Upper lobe of left lung (tissue), 4 donors: ENCODE measurements at regions not wholly inside any gene's neighbourhood (a gene's known extent, or its start where the extent isn't known, plus 50 kb on each side); places are given as distances from the start of the nearest gene placed in this dataset.

Source experiments
- CTCF ChIP-seq, 6 experiments: fragments of 450-650 bp in 4 of 6; fragments of 200-600 bp in 2 of 6; sonication (generic) in 2 of 6; IDR thresholded peaks; one replicate each; pipeline ENCODE4 v1.5.1; 2016 to 2019; ENCODE audit warnings: antibody characterized with exemption in 6 of 6
- EP300 ChIP-seq, 4 donors: sonication (generic); formaldehyde crosslinking; IDR thresholded peaks; one replicate each; pipeline ENCODE4 v1.5.1; 2017; ENCODE audit warnings: antibody characterized with exemption in 4 of 4, control low read depth in 2 of 4
- POLR2A ChIP-seq, 4 donors: fragments of 450-650 bp; IDR thresholded peaks; one replicate each; pipeline ENCODE4 v1.5.1; 2016 to 2017; ENCODE audit warnings: antibody characterized with exemption in 4 of 4, mild to moderate bottlenecking in 2 of 4
- POLR2AphosphoS5 ChIP-seq, 2 donors: sonication (generic); formaldehyde crosslinking; IDR thresholded peaks; one replicate each; pipeline ENCODE4 v1.5.1; 2017; ENCODE audit warnings: antibody characterized with exemption in 2 of 2

DNA sequence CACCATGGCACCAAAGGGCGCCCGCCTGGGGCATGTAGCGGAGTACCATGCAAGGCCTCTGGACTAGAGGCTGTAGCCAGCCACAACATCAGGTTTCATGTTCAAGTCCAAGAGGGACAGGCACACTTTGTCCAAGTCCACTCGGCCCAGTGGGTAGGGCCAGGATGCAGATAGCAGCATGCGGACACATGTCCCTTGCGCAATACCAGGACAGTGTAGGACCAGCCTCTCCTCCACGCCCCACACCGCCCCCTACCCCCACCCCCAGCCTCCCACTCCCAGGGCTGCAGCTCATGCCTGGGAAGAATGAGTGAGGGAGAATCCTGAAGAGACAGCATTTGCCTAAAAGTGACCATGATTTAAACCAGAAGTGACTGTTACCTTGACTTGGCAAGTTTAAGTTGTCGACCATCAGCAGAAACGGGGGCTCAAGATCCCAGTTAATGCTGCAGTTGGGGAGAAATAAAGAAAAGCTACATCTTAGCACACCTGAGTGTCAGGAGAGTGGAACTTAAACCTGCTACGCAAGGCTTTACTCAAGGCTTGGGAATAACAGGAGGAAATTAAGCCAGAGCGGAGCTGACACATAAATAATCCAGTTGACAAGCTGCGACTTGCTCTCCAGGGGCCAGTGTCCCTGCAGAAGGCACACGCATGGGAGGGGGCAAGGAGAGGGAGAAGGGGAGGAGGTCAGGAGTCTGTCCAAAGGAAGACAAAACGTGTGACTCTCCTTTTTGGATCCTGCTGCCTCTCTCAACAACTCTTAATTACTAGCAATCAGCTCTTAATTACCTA is 221.7 kb downstream of the BCOR start:
- TF ChIP-seq CTCF (IDR thresholded peaks at IDR 0.05) = no peak
- no peak for TF ChIP-seq POLR2AphosphoS5 (IDR thresholded peaks at IDR 0.05)
- TF ChIP-seq POLR2A (IDR thresholded peaks at IDR 0.05) = no peak
- TF ChIP-seq EP300 (IDR thresholded peaks at IDR 0.05) = no peak
